NCI-H1417 treated with DMSO at 0.1 percent for 48 hours (cell line): ENCODE measurements at regions not wholly inside any gene's neighbourhood (a gene's known extent, or its start where the extent isn't known, plus 50 kb on each side); places are given as distances from the start of the nearest gene placed in this dataset.
"Not testable (repeated sequence)": the region's sequence is repeated elsewhere in the genome, so short reads cannot be mapped to it uniquely, and the experiment has no call there.

ENCODE experiments used
- DNase-seq: peaks from one replicate; lab custom pipeline; 2025; lab: John Stamatoyannopoulos, UW

DNA sequence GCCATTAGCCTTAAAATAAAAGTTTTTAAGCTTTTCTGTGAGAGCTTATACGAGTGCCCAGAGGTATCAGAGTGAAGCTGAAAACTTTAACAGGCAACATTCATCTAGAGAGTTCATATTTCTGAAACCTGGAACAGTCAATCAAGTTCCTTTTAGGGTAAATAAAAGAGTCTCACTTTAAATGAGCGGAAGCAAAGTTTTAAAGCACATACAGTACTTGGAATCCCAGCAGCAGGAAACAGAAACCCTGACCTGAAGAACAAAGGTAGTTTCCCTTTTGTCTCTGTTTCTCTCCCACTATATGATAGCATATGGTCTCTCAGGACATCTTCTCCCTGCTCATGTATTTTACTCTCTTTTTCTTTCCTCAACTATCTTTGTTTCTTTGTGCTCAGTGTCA is 153.0 kb downstream of the ASB9 start:
- no peak for DNase-seq

GRCh38 chrX:15114743-15115566 is 154.9 kb downstream of the ASB9 start:
- no peak for DNase-seq

DNA sequence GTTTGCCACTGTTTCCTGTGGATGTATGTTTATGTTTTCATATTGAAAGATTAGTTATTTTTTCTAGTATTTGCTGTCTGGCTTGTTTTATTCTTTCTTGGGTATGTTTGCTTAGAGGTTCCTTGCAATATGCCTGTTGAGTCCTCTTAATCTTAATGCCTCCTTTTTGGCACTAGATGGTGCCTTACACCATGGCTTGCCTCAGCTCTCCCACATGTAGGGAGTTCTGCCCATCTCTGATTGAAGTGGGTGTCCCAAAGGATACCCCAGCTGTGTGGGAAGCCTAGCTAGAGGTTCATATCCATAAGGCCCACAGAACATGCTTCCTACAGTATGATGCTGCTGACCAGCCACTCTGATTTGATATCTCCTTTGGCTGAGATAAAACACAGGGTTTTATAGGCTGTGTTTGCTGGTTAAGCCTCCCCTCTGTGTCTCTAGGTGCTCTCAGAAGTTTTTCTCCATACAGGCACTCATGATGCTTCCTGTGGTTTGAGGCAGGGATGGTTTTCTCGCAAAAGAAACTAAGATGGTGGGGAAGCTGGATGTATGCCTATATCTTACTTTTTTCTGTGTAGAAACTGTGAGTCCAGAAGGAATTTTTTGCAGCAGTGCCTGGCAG is 162.4 kb downstream of the ASB9 start:
- DNase-seq, result no peak

- DNase-seq, result no peak
Measured at GRCh38 chrX:15098505-15098904, 171.4 kb downstream of the ASB9 start.

- DNase-seq, result no peak
Measured at GRCh38 chrX:15087747-15088146, 182.1 kb downstream of the ASB9 start.

GRCh38 chrX:15073313-15073712 is 196.6 kb downstream of the ASB9 start:
- no peak for DNase-seq

DNA sequence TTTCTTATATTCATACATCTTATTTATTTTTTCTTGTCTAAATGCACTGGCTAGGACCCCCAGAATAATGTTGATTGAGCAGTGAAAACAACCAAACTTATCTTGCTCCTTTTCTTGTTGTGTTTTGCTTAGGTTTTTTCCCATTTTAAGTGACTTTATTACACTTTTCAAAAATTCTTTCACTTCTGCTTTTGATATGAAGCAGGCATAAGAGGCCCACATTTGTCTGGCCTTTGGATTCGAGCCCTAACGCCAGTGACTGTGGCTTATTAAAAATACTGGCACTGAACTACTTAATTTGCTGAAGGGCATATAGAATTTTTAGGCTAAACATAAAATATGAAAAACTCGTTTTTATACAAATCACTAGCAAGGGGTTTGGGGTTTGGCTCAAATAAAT is 197.0 kb downstream of the ASB9 start:
- DNase-seq, result no peak

DNA sequence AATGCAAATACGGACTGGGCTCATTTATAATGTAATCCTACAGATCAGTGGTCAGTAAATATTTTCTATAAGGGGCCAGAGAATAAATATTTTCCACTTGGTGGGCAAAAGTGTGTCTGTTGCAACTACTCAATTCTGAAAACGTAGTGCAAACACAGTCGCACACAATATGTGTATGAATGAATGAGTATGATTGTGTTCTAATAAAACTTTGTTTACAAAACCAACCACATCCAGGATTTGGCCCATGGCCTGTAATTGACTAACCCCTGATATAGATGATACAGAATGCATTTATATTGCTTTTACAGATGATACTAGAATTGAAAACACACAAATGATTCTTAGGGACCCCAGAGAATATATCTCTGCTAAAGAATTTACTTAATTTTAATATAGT is 197.6 kb downstream of the ASB9 start:
- DNase-seq, result no peak

- DNase-seq, result no peak
Measured at GRCh38 chrX:15059474-15059873, 186.3 kb downstream of the MOSPD2 start.

GRCh38 chrX:15056044-15056443 is 182.8 kb downstream of the MOSPD2 start:
- no peak for DNase-seq

- DNase-seq, result no peak
Measured at GRCh38 chrX:15055146-15055930, 182.1 kb downstream of the MOSPD2 start.

DNA sequence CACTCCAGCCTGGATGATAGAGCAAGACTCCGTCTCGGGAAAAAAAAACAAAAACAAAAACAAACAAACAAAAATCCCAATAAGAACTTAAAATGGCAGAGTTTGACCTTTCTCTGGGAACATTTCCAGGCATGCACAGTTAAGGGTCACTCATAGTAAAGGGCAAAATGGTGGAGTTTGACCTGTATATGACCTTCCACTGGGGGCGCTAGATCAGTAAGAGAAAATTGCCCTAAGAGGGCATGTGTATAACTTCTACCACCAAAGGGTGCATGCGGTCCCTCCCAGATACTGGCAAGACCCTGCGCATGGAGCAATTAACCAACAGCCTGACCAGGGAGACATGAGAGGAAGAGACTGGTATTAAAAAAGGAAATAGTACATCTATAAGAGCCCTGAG is 177.2 kb downstream of the MOSPD2 start:
- DNase-seq, result no peak

- no peak for DNase-seq
Measured at GRCh38 chrX:15043538-15043937, 170.3 kb downstream of the MOSPD2 start.

- no peak for DNase-seq
Measured at GRCh38 chrX:15033917-15034316, 160.7 kb downstream of the MOSPD2 start.

DNA sequence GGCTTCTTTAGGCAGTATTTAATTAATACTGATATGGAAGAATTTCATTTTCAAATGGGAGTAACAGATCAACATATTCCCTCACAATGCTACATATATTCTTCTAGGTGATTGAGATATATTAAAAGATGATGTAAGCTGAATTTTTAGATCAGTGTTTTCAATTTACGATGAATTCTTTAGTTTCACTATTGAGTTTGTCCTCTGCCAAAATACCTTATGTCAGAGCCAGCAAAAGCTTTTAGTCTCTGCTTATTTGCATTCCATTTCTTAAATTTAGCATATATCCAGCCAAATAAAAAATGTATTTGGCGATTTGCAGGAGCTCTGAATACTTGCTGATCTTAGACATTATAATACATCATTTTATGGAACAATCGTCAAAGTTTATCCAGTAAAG is 144.3 kb downstream of the MOSPD2 start:
- no peak for DNase-seq

GRCh38 chrX:15016051-15016450 is 142.8 kb downstream of the MOSPD2 start:
- no peak for DNase-seq

- no peak for DNase-seq
Measured at GRCh38 chrX:15014281-15014680, 141.1 kb downstream of the MOSPD2 start.

- DNase-seq, result no peak
Measured at GRCh38 chrX:15013461-15013860, 140.2 kb downstream of the MOSPD2 start.

- DNase-seq, result no peak
Measured at GRCh38 chrX:14997271-14997670, 124.0 kb downstream of the MOSPD2 start.

- DNase-seq, result not testable (repeated sequence)
Measured at GRCh38 chrX:14984425-14984824, 111.2 kb downstream of the MOSPD2 start.
